Peyer's patch (tissue), 4 donors: ENCODE measurements at regions not wholly inside any gene's neighbourhood (a gene's known extent, or its start where the extent isn't known, plus 50 kb on each side); places are given as distances from the start of the nearest gene placed in this dataset.

Experiments
- POLR2A ChIP-seq, 2 donors: fragments of 450-650 bp; IDR thresholded peaks; one replicate each; pipeline ENCODE4 v1.5.1; 2017; ENCODE audit warnings: antibody characterized with exemption in 2 of 2, mild to moderate bottlenecking in 2 of 2, moderate library complexity in 2 of 2
- TF ChIP-seq, protein P1 (sequence below), 6 experiments: fragments of 450-650 bp in 4 of 6; fragments of 200-600 bp in 2 of 6; sonication (generic) in 1 of 6; IDR thresholded peaks; one replicate each; pipeline ENCODE4 v1.5.1; 2017 to 2019; ENCODE audit warnings: antibody characterized with exemption in 6 of 6, mild to moderate bottlenecking in 3 of 6, moderate library complexity in 1 of 6

DNA sequence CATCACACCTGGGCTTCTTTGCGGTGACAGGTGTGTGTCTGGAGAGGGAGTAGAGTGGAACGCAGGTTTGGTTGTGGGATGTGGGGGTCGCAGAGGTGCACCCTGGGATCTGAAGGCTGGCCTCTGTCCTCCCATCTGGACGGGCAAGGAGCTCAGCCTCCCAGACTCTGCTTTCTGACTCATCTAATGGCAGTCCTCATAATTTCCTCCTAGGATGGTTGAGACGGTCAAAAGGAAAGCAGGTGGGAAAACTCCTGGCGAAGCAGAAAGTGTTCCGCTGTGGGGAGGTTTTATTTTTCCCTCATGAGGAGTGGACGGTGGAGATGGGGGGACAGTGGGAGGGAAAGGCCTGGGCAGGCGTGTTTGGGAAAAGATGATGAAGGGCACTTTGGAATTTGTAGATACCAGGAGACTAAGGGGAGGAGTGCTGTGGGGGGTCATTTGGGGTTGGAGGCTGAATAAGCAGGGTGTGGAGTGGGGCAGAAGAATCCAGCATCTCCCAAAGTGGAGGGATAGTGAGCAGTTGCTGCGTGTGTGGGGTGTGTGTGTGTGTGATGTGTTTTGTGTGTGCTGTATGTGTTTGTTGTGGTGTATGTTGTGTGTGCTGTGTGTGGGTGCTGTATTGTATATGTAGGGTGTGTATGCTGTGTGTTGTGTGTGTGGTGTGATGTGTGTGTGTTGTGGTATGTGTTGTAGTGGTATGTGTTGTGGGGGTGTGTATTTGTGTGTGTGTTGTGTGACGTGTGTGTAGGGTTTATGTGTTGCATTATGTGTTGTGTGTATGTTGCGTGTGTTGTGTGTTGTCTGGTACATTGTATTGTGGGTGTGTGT, 97.2 kb upstream of the PODXL start:
- TF ChIP-seq, protein P1, sequence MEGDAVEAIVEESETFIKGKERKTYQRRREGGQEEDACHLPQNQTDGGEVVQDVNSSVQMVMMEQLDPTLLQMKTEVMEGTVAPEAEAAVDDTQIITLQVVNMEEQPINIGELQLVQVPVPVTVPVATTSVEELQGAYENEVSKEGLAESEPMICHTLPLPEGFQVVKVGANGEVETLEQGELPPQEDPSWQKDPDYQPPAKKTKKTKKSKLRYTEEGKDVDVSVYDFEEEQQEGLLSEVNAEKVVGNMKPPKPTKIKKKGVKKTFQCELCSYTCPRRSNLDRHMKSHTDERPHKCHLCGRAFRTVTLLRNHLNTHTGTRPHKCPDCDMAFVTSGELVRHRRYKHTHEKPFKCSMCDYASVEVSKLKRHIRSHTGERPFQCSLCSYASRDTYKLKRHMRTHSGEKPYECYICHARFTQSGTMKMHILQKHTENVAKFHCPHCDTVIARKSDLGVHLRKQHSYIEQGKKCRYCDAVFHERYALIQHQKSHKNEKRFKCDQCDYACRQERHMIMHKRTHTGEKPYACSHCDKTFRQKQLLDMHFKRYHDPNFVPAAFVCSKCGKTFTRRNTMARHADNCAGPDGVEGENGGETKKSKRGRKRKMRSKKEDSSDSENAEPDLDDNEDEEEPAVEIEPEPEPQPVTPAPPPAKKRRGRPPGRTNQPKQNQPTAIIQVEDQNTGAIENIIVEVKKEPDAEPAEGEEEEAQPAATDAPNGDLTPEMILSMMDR (IDR thresholded peaks at IDR 0.05): no peak
- no peak for TF ChIP-seq POLR2A (IDR thresholded peaks at IDR 0.05)
